Endodermal cell (in vitro differentiated cells): ENCODE measurements at regions not wholly inside any gene's neighbourhood (a gene's known extent, or its start where the extent isn't known, plus 50 kb on each side); places are given as distances from the start of the nearest gene placed in this dataset.

Source experiments
- DNase-seq: peaks from one replicate; pipeline ENCODE4 v3.0.0-alpha.2; 2017
- H3K27ac ChIP-seq: 2 replicates; pipeline ENCODE4 v1.5.1; 2013; ENCODE audit warnings: mild to moderate bottlenecking, low read depth, low read length, moderate library complexity
- H3K27me3 ChIP-seq: 2 replicates; pipeline ENCODE4 v1.6.1; 2013; ENCODE audit warnings: mild to moderate bottlenecking, low read length, moderate library complexity; ENCODE audit not compliant: insufficient read depth, control insufficient read depth, poor library complexity, severe bottlenecking
- H3K36me3 ChIP-seq: 2 replicates; pipeline ENCODE4 v1.7.0; 2013; ENCODE audit warnings: mild to moderate bottlenecking, low read length, moderate library complexity; ENCODE audit not compliant: control insufficient read depth, insufficient read depth
- H3K4me1 ChIP-seq: one replicate; pipeline ENCODE4 v1.7.0; 2013; ENCODE audit warnings: low read length; ENCODE audit not compliant: control insufficient read depth, insufficient read depth
- H3K4me3 ChIP-seq: 2 replicates; pipeline ENCODE4 v1.5.1; 2013; ENCODE audit warnings: mild to moderate bottlenecking, low read length, moderate library complexity
- H3K9ac ChIP-seq: 2 replicates; pipeline ENCODE4 v1.6.1; 2013; ENCODE audit warnings: mild to moderate bottlenecking, low read length, moderate library complexity; ENCODE audit not compliant: poor library complexity, severe bottlenecking; ENCODE audit errors: extremely low read depth
- H3K9me3 ChIP-seq: 2 replicates; pipeline ENCODE4 v1.6.1; 2013; ENCODE audit warnings: mild to moderate bottlenecking, low read length, moderate library complexity; ENCODE audit not compliant: control insufficient read depth
- H3K27ac Mint-ChIP-seq: 2 replicates; pipeline ENCODE4 v1.8.0; 2020; ENCODE audit warnings: mixed read lengths
- H3K27me3 Mint-ChIP-seq: 2 replicates; pipeline ENCODE4 v1.8.0; 2021; ENCODE audit warnings: mild to moderate bottlenecking, mixed read lengths; ENCODE audit not compliant: insufficient read depth
- H3K36me3 Mint-ChIP-seq: 2 replicates; pipeline ENCODE4 v1.8.0; 2020; ENCODE audit warnings: low read depth, mixed read lengths
- H3K4me1 Mint-ChIP-seq: 2 replicates; pipeline ENCODE4 v1.8.0; 2020; ENCODE audit warnings: mixed read lengths
- H3K4me3 Mint-ChIP-seq: 2 replicates; pipeline ENCODE4 v1.8.0; 2020; ENCODE audit warnings: mild to moderate bottlenecking, moderate library complexity, mixed read lengths
- H3K9me3 Mint-ChIP-seq: 2 replicates; pipeline ENCODE4 v1.8.0; 2020; ENCODE audit warnings: mild to moderate bottlenecking, mixed read lengths
- CTCF ChIP-seq: fragments of 200-600 bp; sonication (generic); conservative IDR thresholded peaks from 2 replicates; pipeline ENCODE4 v1.5.0; 2021; ENCODE audit warnings: antibody characterized with exemption, mild to moderate bottlenecking
- WGBS, 2 experiments: methylation state at CpG; one replicate each; pipeline versions ENCODE4 v1.1.5 to v1.1.7; 2013; ENCODE audit warnings: missing lambda C conversion rate in 2 of 2, mixed read lengths in 1 of 2; ENCODE audit not compliant: insufficient coverage in 1 of 2, insufficient read length in 1 of 2; 5-methylcytosine and 5-hydroxymethylcytosine counted together

DNA sequence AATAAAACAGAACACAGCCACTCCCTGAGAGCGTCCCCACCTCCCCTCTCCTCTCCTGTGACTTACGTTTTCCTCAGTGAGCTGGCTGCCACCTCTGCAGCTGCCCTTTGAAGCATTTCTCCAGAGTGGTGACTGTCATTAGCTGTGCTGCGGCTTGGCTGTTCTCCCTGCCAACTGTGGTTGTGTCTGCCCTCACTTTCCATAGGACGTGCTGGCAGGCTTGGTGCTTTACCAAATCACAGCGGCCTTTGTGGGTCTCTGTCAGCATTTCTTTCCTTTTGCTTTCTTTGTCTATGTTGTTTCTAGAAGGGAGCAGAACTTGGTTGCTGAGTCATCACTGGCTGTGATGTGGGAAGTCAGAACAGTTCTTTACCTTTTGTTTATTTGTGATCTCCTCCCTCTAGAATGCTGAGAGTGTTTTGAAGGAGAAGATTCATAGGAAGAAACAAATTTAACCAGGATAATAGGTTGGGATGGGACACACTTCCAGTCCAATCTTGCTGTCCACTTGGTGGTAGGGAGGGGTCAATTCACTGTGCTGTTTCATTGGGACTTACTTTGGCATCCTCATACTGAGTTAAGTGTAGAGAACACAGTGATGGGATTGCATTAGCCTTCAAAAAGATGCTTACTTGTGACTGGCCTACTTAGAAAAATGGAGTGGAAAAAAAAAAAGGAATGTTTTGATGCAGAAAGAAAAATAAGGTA, 88.2 kb downstream of the TMX1 start:
- no peaks in the 10 kb centered on the region for H3K36me3 ChIP-seq
- Mint-ChIP-seq H3K36me3 (no peaks in the 10 kb centered on the region), H3K9me3 (no peaks in the 10 kb centered on the region), H3K4me3 (no peak overlapping the region), H3K27me3 (no peaks in the 10 kb centered on the region), H3K4me1 (peaks cover 12% of the 10 kb centered on the region), H3K27ac (no peak overlapping the region)
- WGBS, 2 experiments: 42 to 55% methylated on average over 2 to 5 of the region's 5 CpGs
- H3K4me3 ChIP-seq: no peak overlapping the region
- no peaks in the 10 kb centered on the region for H3K27me3 ChIP-seq
- no peak for TF ChIP-seq CTCF
- no peak overlapping the region for H3K9ac ChIP-seq
- DNase-seq: peak; percentile 54
- H3K9me3 ChIP-seq: no peaks in the 10 kb centered on the region
- no peak overlapping the region for H3K27ac ChIP-seq
- H3K4me1 ChIP-seq: peaks cover 12% of the 10 kb centered on the region

GRCh38 chr14:51328772-51329353, 88.8 kb downstream of the TMX1 start:
- Mint-ChIP-seq H3K4me1 (peaks cover 12% of the 10 kb centered on the region), H3K27ac (no peak overlapping the region), H3K9me3 (no peaks in the 10 kb centered on the region), H3K36me3 (no peaks in the 10 kb centered on the region), H3K27me3 (no peaks in the 10 kb centered on the region), H3K4me3 (no peak overlapping the region)
- H3K4me1 ChIP-seq: peaks cover 12% of the 10 kb centered on the region
- no peak overlapping the region for H3K9ac ChIP-seq
- WGBS, 2 experiments: 74 to 98% methylated on average over 4 to 6 of the region's 6 CpGs
- H3K27me3 ChIP-seq: no peaks in the 10 kb centered on the region
- H3K36me3 ChIP-seq: no peaks in the 10 kb centered on the region
- no peak for DNase-seq
- no peak overlapping the region for H3K4me3 ChIP-seq
- H3K27ac ChIP-seq: no peak overlapping the region
- no peaks in the 10 kb centered on the region for H3K9me3 ChIP-seq
- no peak for TF ChIP-seq CTCF

DNA sequence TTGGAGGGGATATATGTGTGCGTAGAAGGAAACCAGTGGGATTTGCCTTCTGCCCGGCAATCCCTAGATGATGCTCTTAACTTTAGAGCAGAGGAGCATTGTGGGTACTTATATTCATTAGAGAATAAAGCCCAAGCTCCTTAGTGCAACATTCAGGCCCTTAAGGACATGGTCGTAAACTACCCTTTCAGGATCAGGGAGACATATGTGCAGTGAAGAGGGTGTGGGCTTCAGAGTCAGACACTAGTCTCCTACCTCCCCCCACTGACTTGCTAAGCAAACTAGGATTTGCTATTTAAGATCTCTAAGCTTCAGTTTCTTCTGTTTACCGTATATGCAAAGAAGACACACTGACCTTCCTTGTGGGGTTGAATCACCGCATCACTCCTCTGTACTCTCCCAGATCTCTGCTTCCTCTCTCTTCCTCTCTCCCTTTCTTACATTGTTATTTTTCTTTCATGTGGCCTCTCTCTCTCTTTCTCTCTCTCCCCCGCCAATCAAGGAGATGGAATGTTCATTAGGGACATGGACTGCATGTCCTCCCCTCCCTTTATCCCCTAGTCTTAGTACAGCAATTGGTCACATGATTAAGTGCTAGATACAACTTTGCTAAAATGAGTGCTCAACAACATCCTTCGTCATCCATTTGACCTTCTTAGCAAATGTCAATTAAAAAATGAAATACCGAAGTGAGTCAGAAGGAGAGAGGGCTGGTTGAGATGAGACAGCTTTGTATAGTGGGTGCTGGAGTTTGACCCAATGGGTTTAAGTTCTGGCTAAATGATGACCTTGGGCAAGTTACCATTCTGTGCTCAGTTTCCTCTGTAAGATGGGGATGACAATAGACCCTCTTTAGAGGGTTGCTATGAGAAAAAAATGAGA, 91.7 kb downstream of the TMX1 start:
- TF ChIP-seq CTCF: no peak
- 86 to 90% methylated on average over 8 of the region's 8 CpGs for WGBS, 2 experiments
- Histone ChIP-seq H3K36me3 (no peaks in the 10 kb centered on the region), H3K9ac (no peak overlapping the region), H3K27ac (no peak overlapping the region), H3K9me3 (no peaks in the 10 kb centered on the region), H3K27me3 (no peaks in the 10 kb centered on the region), H3K4me3 (no peak overlapping the region), H3K4me1 (peaks cover 12% of the 10 kb centered on the region)
- no peaks in the 10 kb centered on the region for H3K27me3 Mint-ChIP-seq
- H3K27ac Mint-ChIP-seq: peak overlapping the region; percentile 9
- no peaks in the 10 kb centered on the region for H3K9me3 Mint-ChIP-seq
- peaks cover 12% of the 10 kb centered on the region for H3K4me1 Mint-ChIP-seq
- H3K4me3 Mint-ChIP-seq: no peak overlapping the region
- H3K36me3 Mint-ChIP-seq: no peaks in the 10 kb centered on the region
- no peak for DNase-seq
